Stimulated activated CD8-positive, alpha-beta memory T cell treated with anti-CD3 and anti-CD28 coated beads, Interleukin-12 subunit alpha, Interleukin-12 subunit beta, amount 100 ng/mL, for 4 hours (primary cell): ENCODE measurements at regions not wholly inside any gene's neighbourhood (a gene's known extent, or its start where the extent isn't known, plus 50 kb on each side); places are given as distances from the start of the nearest gene placed in this dataset.
"Not testable (repeated sequence)": the region's sequence is repeated elsewhere in the genome, so short reads cannot be mapped to it uniquely, and the experiment has no call there.

Experiments used
- DNase-seq: peaks from one replicate; pipeline ENCODE4 v3.0.0-alpha.2; 2020; ENCODE audit warnings: low read depth

DNA sequence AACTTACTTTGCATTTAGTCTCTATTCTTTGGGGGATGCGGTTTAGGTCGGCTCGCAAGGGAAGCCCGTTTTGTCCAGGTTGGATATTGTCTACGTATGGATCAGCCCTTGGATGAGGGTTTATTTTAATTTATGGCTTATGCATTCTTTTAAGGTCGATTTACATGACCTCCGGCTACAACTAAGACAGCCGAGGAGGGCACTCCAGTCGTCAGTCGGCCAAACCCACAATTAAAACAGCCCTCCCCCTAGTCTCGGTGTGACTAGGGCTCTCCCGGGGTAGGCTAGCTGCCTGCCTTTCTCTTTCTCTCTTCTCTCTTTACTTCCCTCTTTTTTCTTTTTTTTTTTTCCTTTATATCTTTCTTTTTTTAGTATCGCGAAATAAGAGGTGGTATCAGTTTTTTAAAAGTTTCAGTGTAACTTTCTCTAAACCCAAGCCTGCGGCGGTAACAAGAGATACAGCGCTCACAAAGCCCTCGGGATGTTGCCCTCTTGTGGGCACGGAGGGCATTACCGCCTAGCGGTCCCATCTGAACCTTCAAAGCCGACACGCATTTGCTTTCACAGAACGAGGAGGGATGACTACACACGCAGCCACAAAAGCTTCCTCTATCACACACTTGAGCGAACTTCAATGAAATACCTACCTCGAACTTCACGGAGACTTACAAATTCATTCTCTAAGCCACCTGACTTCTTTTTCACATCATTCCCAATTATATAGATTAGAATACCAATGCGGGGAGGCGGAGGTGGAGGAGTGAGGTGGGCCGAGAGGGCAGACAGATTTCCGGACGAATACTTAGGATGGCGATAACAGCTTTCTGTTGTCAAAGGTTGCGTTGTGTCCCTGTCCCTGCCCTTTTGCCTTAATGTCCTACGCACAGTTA lies 132.3 kb upstream of the C11orf58 start:
- DNase-seq, result peak; percentile 49

DNA sequence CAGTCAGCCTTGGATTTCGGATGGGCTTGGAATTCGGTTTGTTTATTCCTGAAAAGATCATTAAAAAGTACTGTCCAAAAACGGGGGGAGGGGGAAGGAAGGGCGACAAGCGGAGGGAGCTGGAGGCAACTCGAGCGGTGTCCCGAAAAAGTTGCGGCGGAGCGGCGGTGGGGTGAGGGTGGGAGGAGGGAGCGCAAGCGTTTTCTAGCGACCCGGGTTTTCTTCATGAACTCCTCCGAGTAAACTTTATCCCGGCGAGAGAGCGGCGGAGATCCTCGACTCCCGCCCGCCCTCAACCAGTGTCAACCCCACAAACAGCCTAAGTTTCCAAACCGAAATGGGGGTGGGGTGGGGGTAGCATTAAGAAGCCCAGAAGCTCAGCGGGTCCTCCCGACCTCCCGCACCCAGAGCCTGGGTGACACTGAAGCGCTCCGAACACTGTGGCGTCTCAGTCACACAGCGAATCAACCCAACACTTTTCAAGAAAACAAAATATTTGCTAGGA lies 133.0 kb upstream of the C11orf58 start:
- DNase-seq, result no peak

DNA sequence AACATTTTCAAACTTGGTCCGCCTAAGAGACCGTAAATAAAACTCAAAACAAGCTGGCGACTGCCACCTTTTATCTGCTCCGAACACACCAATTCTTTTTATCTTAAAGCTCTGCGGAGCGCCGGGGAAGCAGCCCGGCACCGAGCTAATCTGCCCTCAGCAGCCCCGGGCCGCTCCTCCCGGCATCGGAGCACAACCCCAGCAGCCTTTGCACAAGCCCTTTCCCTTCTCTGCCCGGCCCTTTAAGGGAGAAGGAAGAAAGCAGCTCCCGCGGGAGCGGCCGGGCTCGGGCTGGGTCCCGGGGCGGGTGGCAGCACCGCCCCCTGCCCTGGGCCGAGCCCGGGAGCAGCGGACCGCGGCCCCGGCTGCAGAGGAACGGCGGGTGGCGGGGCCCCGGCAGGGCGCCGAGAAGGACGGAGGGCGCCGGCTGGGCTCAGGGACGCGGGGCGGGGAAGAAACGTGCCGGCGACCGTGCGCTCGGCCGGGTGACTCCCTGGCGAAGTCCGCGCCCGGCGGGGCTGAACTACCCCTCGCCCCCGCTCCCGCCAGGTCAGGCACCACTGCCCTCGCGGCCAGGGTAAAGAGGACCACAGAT lies 133.6 kb upstream of the C11orf58 start:
- no peak for DNase-seq

DNA sequence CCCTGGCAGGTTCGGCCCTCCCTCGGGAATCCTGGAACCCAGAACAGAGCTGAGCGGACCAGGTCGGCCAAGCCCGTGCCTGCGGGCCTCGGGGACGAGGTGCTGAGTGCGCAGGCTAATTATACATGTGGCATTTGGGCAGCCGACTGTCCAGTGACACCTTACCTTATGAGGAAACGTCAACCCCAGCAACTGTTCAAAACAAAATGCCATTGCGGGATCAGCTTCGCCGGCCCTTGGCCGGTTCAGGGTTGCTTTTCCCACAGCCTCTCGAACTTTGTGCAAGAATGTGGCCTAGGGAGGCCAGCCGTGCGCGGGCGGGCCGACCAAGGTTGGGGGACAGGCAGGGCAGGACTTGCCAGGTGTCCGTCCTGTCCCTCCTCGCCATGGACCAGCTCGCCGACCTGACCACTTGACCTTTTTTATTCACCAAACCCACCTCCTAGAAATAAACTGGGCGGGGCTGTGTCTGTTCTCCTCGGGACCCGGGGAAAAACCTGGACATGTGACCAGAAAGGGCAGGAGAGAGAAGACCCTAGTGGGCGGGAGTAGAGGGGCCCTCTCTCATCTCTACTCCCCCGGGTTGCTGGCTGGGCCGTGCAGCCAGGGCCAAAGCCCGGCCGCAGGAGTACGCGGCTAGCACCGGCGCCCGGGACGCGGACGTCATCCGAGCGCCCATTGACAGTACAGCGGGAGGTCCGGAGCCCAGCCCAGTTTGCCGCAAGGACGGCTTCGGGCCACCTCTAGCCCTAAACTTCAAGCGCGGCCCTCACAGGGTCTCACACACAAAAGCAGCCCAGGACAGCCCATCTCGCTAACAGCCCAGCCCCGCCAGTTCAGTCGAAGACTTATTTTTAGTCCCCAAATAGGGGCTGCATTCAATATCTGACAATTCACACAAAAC lies 134.3 kb upstream of the C11orf58 start:
- DNase-seq, result no peak

DNA sequence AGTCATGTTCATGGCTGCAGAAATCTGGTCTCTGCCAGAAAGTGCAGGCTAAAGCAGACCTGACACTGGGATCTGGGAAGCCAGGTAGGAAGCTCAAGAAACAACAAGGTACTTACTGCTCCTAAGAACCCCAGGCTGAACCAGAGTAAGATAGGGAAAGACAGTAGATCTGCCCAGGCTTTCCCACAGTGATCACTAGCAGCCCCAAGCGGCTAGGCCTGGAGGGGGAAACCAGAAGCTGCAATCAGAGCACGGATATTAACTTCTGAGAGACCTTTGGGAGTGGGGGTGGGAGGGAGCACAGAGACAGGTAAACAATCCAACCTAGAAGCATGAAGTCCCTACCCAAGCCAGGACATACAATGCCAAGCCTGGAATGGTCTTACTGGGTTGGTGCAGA lies 135.2 kb upstream of the C11orf58 start:
- no peak for DNase-seq

GRCh38 chr11:16598906-16599305 lies 139.5 kb upstream of the C11orf58 start:
- no peak for DNase-seq

GRCh38 chr11:16598032-16598431 lies 140.4 kb upstream of the C11orf58 start:
- no peak for DNase-seq

DNA sequence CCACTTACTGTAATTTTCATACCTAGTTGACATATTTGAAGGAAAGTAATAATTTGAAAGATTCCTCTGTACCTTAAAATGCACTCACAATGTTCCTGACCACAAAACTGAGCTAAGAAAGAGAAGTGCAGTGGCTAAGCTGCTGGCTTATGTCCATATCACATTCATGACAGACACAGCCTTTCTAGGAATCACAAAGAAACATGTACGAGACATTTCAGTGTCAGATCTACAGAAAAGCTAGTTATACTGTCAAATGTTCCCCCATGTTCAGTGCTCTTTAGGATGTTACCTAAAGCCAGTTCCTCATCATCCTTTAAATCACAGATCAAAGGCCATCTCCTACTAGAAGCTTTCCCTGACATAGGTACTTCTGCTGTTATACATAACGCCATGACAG lies 142.2 kb upstream of the C11orf58 start:
- no peak for DNase-seq

DNA sequence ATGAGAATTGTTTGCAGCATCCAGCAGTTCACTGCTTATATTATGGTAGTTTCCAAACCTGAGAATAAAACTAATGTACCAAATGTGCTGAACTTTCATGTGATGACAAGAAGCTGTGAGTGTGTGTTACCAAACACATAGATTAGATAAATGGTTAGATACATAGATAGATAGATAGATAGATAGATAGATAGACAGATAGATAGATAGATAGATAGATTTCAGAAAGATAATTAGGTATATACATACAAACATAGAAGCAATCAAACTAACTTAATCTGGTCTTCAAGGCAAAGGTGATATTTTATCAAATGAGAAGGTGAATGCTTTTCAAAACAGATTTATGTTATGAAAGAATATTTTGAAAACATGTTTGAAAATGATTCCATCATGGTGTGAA lies 147.3 kb upstream of the C11orf58 start:
- DNase-seq, result no peak

- DNase-seq, result no peak
Measured at GRCh38 chr11:16587670-16588069, 150.8 kb upstream of the C11orf58 start.

GRCh38 chr11:16584569-16584968 lies 153.9 kb upstream of the C11orf58 start:
- no peak for DNase-seq

- not testable (repeated sequence) for DNase-seq
Measured at GRCh38 chr11:16581078-16581477, 157.4 kb upstream of the C11orf58 start.

DNA sequence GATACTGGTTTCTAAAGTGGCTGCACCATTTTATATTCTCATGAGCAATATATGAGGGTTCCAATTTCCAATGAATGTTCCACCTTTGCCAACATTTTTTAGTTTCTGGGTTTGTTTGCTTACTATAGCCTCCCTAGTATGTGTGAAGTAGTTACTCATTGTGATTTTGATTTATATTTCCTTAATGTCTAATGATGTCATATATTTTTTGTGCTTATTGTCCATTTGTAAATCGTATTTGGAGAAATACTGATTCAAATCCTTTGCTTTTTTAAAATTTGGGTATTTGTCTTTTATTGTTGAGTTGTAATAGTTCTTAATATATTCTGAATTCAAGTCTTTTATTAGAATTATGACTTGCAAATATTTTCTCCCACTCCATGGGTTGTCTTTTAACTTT lies 161.0 kb upstream of the C11orf58 start:
- no peak for DNase-seq

- DNase-seq, result not testable (repeated sequence)
Measured at GRCh38 chr11:16574889-16575288, 163.6 kb upstream of the C11orf58 start.

DNA sequence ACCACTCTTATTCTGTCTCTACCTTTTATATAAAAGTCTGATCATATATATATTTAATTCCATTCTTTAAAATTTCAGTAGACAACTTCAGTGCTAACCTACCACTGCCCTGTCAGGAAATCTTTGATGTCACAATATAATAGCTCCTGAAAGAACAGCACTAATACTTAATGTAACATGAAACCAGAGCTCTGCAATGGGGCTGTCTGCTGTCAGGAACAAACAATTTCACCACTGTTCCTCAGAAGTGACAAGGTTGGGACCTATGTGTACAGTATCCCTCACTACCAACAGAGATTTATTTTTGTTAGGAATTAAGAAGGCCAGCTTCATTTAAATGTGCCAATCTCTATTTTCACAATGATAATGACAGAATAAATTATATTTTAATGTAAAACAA lies 165.5 kb upstream of the C11orf58 start:
- no peak for DNase-seq

- no peak for DNase-seq
Measured at GRCh38 chr11:16561150-16561549, 177.3 kb upstream of the C11orf58 start.

DNA sequence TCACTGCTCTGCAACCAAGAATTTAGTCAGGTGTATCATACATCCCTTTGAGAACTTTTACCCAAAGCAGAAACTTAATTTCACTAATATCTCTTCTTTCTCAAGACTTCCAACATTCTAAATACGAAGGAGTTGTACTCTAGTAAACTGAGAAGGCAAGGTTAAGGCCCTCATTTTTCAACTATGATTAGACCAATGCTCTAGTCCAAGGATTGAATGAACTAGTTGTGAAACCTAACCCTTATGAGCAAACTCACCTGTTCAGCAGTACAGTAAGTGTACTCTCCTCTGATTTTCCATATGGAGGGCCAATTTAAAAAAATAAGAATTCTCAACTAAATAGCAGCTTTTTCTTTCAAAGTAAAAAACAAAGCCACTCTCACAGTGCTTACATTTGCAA lies 180.0 kb upstream of the C11orf58 start:
- DNase-seq, result no peak

DNA sequence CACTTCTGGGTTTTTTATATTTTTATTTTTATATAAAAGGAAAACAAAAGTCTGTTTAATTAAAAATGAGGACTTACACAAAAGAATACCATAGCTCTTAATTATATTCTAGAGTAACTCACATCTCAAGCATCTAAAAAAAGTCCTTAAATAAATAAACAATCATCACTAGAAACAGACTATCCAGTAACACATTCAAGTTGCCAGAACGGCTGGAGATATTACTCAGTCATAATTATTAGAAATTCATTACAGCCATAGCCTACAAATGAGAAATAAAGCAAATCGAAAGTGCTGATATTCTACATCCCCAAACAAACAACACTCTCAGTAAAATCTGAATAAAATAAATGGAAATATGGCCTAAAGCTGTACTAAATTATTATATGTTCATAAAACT lies 182.5 kb upstream of the C11orf58 start:
- DNase-seq, result no peak

GRCh38 chr11:16554361-16554760 lies 184.1 kb upstream of the C11orf58 start:
- DNase-seq, result no peak

DNA sequence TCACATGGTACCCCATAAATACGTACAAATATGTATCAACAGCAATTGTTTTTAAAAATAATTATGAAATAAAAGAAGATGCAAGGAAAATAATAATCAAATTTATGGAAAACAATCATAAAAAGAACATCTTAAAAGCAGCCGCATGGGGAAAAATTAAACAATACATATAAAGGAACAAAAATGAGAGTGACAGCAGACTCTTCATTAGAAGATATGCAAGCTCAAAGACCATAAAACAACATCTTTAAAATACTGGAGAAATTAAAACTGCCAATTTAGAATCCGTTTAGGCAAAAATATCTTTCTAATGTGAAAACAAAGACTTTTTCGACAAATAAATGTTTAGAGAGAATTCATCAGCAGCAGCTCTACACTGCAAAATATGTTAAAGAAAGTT lies 190.6 kb upstream of the C11orf58 start:
- DNase-seq, result no peak

- DNase-seq, result no peak
Measured at GRCh38 chr11:16543642-16544041, 187.3 kb upstream of the SOX6 start.

- no peak for DNase-seq
Measured at GRCh38 chr11:16542353-16542752, 186.0 kb upstream of the SOX6 start.
